ENCODE measurements at regions not wholly inside any gene's neighbourhood (a gene's known extent, or its start where the extent isn't known, plus 50 kb on each side); places are given as distances from the start of the nearest gene placed in this dataset.

- Histone ChIP-seq H3K27me3 (ENCODE audit: control insufficient read depth, insufficient read depth, low read length) (no peaks in the 10 kb centered on the region), H3K9me3 (ENCODE audit: control insufficient read depth, low read length) (no peaks in the 10 kb centered on the region), H3K36me3 (ENCODE audit: control insufficient read depth, insufficient read depth, low read length) (no peaks in the 10 kb centered on the region), H3K4me2 (ENCODE audit: low read length) (no peak overlapping the region), H3K9ac (no peak overlapping the region), H2AFZ (no peak overlapping the region), H3K27ac (no peak overlapping the region), H3K4me1 (no peaks in the 10 kb centered on the region), H3K4me3 (ENCODE audit: low read depth, low read length) (no peak overlapping the region), H3K79me2 (no peaks in the 10 kb centered on the region)
- no peak for TF ChIP-seq CTCF (IDR thresholded peaks at IDR 0.05)
These were observed 361.5 kb downstream of the DSEL start for GRCh38 chr18:67154979-67155378.

- no peak for TF ChIP-seq CTCF (IDR thresholded peaks at IDR 0.05)
- no peaks in the 10 kb centered on the region for H3K36me3 ChIP-seq (ENCODE audit: control insufficient read depth, insufficient read depth, low read length)
- no peak overlapping the region for H3K27ac ChIP-seq
- no peak overlapping the region for H3K4me2 ChIP-seq (ENCODE audit: low read length)
- H3K9me3 ChIP-seq (ENCODE audit: control insufficient read depth, low read length): no peaks in the 10 kb centered on the region
- no peaks in the 10 kb centered on the region for H3K27me3 ChIP-seq (ENCODE audit: control insufficient read depth, insufficient read depth, low read length)
- no peak overlapping the region for H3K4me3 ChIP-seq (ENCODE audit: low read depth, low read length)
- H3K79me2 ChIP-seq: no peaks in the 10 kb centered on the region
- H3K4me1 ChIP-seq: no peaks in the 10 kb centered on the region
- H3K9ac ChIP-seq: no peak overlapping the region
- H2AFZ ChIP-seq: no peak overlapping the region
These were observed 365.2 kb downstream of the DSEL start for GRCh38 chr18:67151366-67151765.

- Histone ChIP-seq H2AFZ (no peak overlapping the region), H3K9ac (no peak overlapping the region), H3K27ac (no peak overlapping the region), H3K4me2 (ENCODE audit: low read length) (no peak overlapping the region), H3K27me3 (ENCODE audit: control insufficient read depth, insufficient read depth, low read length) (no peaks in the 10 kb centered on the region), H3K4me1 (no peaks in the 10 kb centered on the region), H3K79me2 (no peaks in the 10 kb centered on the region), H3K36me3 (ENCODE audit: control insufficient read depth, insufficient read depth, low read length) (no peaks in the 10 kb centered on the region), H3K4me3 (ENCODE audit: low read depth, low read length) (no peak overlapping the region), H3K9me3 (ENCODE audit: control insufficient read depth, low read length) (no peaks in the 10 kb centered on the region)
- no peak for TF ChIP-seq CTCF (IDR thresholded peaks at IDR 0.05)
These were observed 370.8 kb downstream of the DSEL start for GRCh38 chr18:67145586-67146292.

GRCh38 chr18:67144329-67144728, 372.2 kb downstream of the DSEL start:
- Histone ChIP-seq H3K9ac (no peak overlapping the region), H3K36me3 (ENCODE audit: control insufficient read depth, insufficient read depth, low read length) (no peaks in the 10 kb centered on the region), H3K4me1 (no peaks in the 10 kb centered on the region), H2AFZ (no peak overlapping the region), H3K4me3 (ENCODE audit: low read depth, low read length) (no peak overlapping the region), H3K27me3 (ENCODE audit: control insufficient read depth, insufficient read depth, low read length) (no peaks in the 10 kb centered on the region), H3K9me3 (ENCODE audit: control insufficient read depth, low read length) (no peaks in the 10 kb centered on the region), H3K4me2 (ENCODE audit: low read length) (no peak overlapping the region), H3K27ac (no peak overlapping the region), H3K79me2 (no peaks in the 10 kb centered on the region)
- TF ChIP-seq CTCF (IDR thresholded peaks at IDR 0.05): no peak

- no peaks in the 10 kb centered on the region for H3K9me3 ChIP-seq (ENCODE audit: control insufficient read depth, low read length)
- no peaks in the 10 kb centered on the region for H3K36me3 ChIP-seq (ENCODE audit: control insufficient read depth, insufficient read depth, low read length)
- no peak overlapping the region for H3K9ac ChIP-seq
- no peaks in the 10 kb centered on the region for H3K27me3 ChIP-seq (ENCODE audit: control insufficient read depth, insufficient read depth, low read length)
- H3K27ac ChIP-seq: no peak overlapping the region
- H3K4me3 ChIP-seq (ENCODE audit: low read depth, low read length): no peak overlapping the region
- H3K4me1 ChIP-seq: no peaks in the 10 kb centered on the region
- no peak overlapping the region for H2AFZ ChIP-seq
- H3K4me2 ChIP-seq (ENCODE audit: low read length): no peak overlapping the region
- no peak for TF ChIP-seq CTCF (IDR thresholded peaks at IDR 0.05)
- no peaks in the 10 kb centered on the region for H3K79me2 ChIP-seq
These were observed 373.5 kb downstream of the DSEL start for GRCh38 chr18:67143028-67143427.
